HEK293 (cell line): ENCODE measurements at regions not wholly inside any gene's neighbourhood (a gene's known extent, or its start where the extent isn't known, plus 50 kb on each side); places are given as distances from the start of the nearest gene placed in this dataset.

Source experiments
- CTCF ChIA-PET: fragments of 350-600 bp; formaldehyde crosslinking; extraction: SDS; loops from one replicate; lab custom pipeline; 2021; ENCODE audit warnings: antibody characterized with exemption; lab: Yijun Ruan, JAX
- POLR2A ChIA-PET: fragments of 300-600 bp; formaldehyde crosslinking; extraction: SDS; loops from one replicate; lab custom pipeline; 2020; ENCODE audit warnings: antibody characterized with exemption, inconsistent platforms; lab: Yijun Ruan, JAX
- H3K27ac ChIP-seq: fragments of 200-500 bp; sonication (Bioruptor generic); 2 replicates; pipeline ENCODE4 v1.5.1; 2014; ENCODE audit warnings: low read depth, low read length, control low read depth, inconsistent platforms; ENCODE audit errors: extremely low read depth
- H3K36me3 ChIP-seq, 2 experiments: fragments of 200-500 bp in 1 of 2; sonication (Bioruptor generic) in 1 of 2; 1 replicate in 1 of 2; 2 replicates in 1 of 2; pipeline ENCODE4 v1.5.1; 2014 to 2017; ENCODE audit warnings: inconsistent platforms in 2 of 2, low read length in 2 of 2; ENCODE audit not compliant: control insufficient read depth in 2 of 2, insufficient read depth in 1 of 2
- H3K4me1 ChIP-seq: fragments of 200-500 bp; sonication (Bioruptor generic); 2 replicates; pipeline ENCODE4 v1.5.1; 2014; ENCODE audit warnings: mild to moderate bottlenecking, low read length, inconsistent platforms; ENCODE audit not compliant: control insufficient read depth, insufficient read depth
- H3K4me3 ChIP-seq: 2 replicates; pipeline ENCODE4 v1.5.1; 2011; ENCODE audit warnings: low read depth, mild to moderate bottlenecking, control low read depth, low read length, moderate library complexity
- H3K9me3 ChIP-seq: fragments of 200-500 bp; sonication (Bioruptor generic); 2 replicates; pipeline ENCODE4 v1.5.1; 2014; ENCODE audit warnings: low read depth, low read length, inconsistent platforms; ENCODE audit not compliant: control insufficient read depth, insufficient read depth
- BCL11A ChIP-seq: fragments of 450-650 bp; formaldehyde crosslinking; IDR thresholded peaks from 2 replicates; pipeline ENCODE4 v1.5.1; 2016; ENCODE audit warnings: low read depth, missing biosample characterization, missing genetic modification characterization
- BCL6B ChIP-seq: fragments of 450-650 bp; formaldehyde crosslinking; IDR thresholded peaks from 2 replicates; pipeline ENCODE4 v1.5.1; 2017; ENCODE audit warnings: missing biosample characterization, missing genetic modification characterization
- EGR2 ChIP-seq: fragments of 450-650 bp; formaldehyde crosslinking; IDR thresholded peaks from 2 replicates; pipeline ENCODE4 v1.5.1; 2016; ENCODE audit warnings: low read depth, missing biosample characterization, missing genetic modification characterization
- GFI1B ChIP-seq: fragments of 450-650 bp; formaldehyde crosslinking; IDR thresholded peaks from 2 replicates; pipeline ENCODE4 v1.5.1; 2016; ENCODE audit warnings: missing biosample characterization, missing genetic modification characterization
- GLI4 ChIP-seq: fragments of 450-650 bp; formaldehyde crosslinking; IDR thresholded peaks from 2 replicates; pipeline ENCODE4 v1.5.1; 2016; ENCODE audit warnings: missing biosample characterization, missing genetic modification characterization
- YY2 ChIP-seq: fragments of 450-650 bp; formaldehyde crosslinking; IDR thresholded peaks from 2 replicates; pipeline ENCODE4 v1.5.1; 2016; ENCODE audit warnings: missing biosample characterization, missing genetic modification characterization
- ZEB2 ChIP-seq: fragments of 450-650 bp; formaldehyde crosslinking; IDR thresholded peaks from 2 replicates; pipeline ENCODE4 v1.5.1; 2016; ENCODE audit warnings: missing biosample characterization, missing genetic modification characterization
- ZNF121 ChIP-seq: fragments of 450-650 bp; formaldehyde crosslinking; IDR thresholded peaks from 2 replicates; pipeline ENCODE4 v1.5.1; 2016; ENCODE audit warnings: missing biosample characterization, missing genetic modification characterization
- ZNF132 ChIP-seq: fragments of 450-650 bp; formaldehyde crosslinking; IDR thresholded peaks from 2 replicates; pipeline ENCODE4 v1.5.1; 2017; ENCODE audit warnings: missing biosample characterization, missing genetic modification characterization, borderline replicate concordance
- ZNF157 ChIP-seq: fragments of 450-650 bp; formaldehyde crosslinking; IDR thresholded peaks from 2 replicates; pipeline ENCODE4 v1.5.1; 2016; ENCODE audit warnings: missing biosample characterization, missing genetic modification characterization
- ZNF223 ChIP-seq: fragments of 450-650 bp; formaldehyde crosslinking; IDR thresholded peaks from 2 replicates; pipeline ENCODE4 v1.5.1; 2016; ENCODE audit warnings: missing biosample characterization, missing genetic modification characterization
- ZNF239 ChIP-seq: fragments of 450-650 bp; formaldehyde crosslinking; IDR thresholded peaks from 2 replicates; pipeline ENCODE4 v1.5.1; 2016; ENCODE audit warnings: missing biosample characterization, missing genetic modification characterization
- ZNF26 ChIP-seq: fragments of 450-650 bp; formaldehyde crosslinking; IDR thresholded peaks from 2 replicates; pipeline ENCODE4 v1.5.1; 2016; ENCODE audit warnings: missing biosample characterization, missing genetic modification characterization
- ZNF311 ChIP-seq: fragments of 450-650 bp; formaldehyde crosslinking; IDR thresholded peaks from 2 replicates; pipeline ENCODE4 v1.5.1; 2017; ENCODE audit warnings: missing biosample characterization, missing genetic modification characterization, borderline replicate concordance
- ZNF391 ChIP-seq: fragments of 450-650 bp; formaldehyde crosslinking; IDR thresholded peaks from 2 replicates; pipeline ENCODE4 v1.5.1; 2016; ENCODE audit warnings: low read depth, missing biosample characterization, missing genetic modification characterization, borderline replicate concordance
- ZNF394 ChIP-seq: fragments of 450-650 bp; formaldehyde crosslinking; IDR thresholded peaks from 2 replicates; pipeline ENCODE4 v1.5.1; 2016; ENCODE audit warnings: missing biosample characterization, missing genetic modification characterization, mild to moderate bottlenecking, moderate library complexity, borderline replicate concordance
- ZNF398 ChIP-seq: fragments of 450-650 bp; formaldehyde crosslinking; IDR thresholded peaks from 2 replicates; pipeline ENCODE4 v1.5.1; 2017; ENCODE audit warnings: missing biosample characterization, missing genetic modification characterization
- ZNF548 ChIP-seq: fragments of 450-650 bp; formaldehyde crosslinking; IDR thresholded peaks from 2 replicates; pipeline ENCODE4 v1.5.1; 2016; ENCODE audit warnings: missing biosample characterization, missing genetic modification characterization
- ZNF571 ChIP-seq: fragments of 450-650 bp; formaldehyde crosslinking; IDR thresholded peaks from 2 replicates; pipeline ENCODE4 v1.5.0; 2017; ENCODE audit warnings: missing biosample characterization, missing genetic modification characterization
- ZNF645 ChIP-seq: fragments of 450-650 bp; formaldehyde crosslinking; IDR thresholded peaks from 2 replicates; pipeline ENCODE4; 2016; ENCODE audit warnings: missing biosample characterization, missing genetic modification characterization
- ZNF658 ChIP-seq: fragments of 450-650 bp; formaldehyde crosslinking; IDR thresholded peaks from 2 replicates; pipeline ENCODE4; 2016; ENCODE audit warnings: missing biosample characterization, missing genetic modification characterization
- ZNF707 ChIP-seq: fragments of 450-650 bp; formaldehyde crosslinking; IDR thresholded peaks from 2 replicates; pipeline ENCODE4 v1.5.1; 2016; ENCODE audit warnings: missing biosample characterization, missing genetic modification characterization

GRCh38 chr4:72777436-72777835, 208.4 kb upstream of the ADAMTS3 start:
- Histone ChIP-seq H3K4me3 (no peak overlapping the region), H3K4me1 (no peaks in the 10 kb centered on the region), H3K27ac (no peak overlapping the region), H3K9me3 (no peaks in the 10 kb centered on the region), H3K36me3 (no peaks in the 10 kb centered on the region)
- TF ChIP-seq ZNF645 (tag by site-specific recombination) (no peak), ZNF658 (tag by site-specific recombination) (no peak), BCL11A (tag by site-specific recombination) (no peak)
- POLR2A ChIA-PET: no interaction called here
- CTCF ChIA-PET: no interaction called here

- Histone ChIP-seq H3K36me3 (no peaks in the 10 kb centered on the region), H3K4me1 (no peaks in the 10 kb centered on the region), H3K9me3 (no peaks in the 10 kb centered on the region), H3K4me3 (no peak overlapping the region), H3K27ac (no peak overlapping the region)
- POLR2A ChIA-PET: no interaction called here
- CTCF ChIA-PET: no interaction called here
- TF ChIP-seq ZNF157 (tag by site-specific recombination): no peak
- TF ChIP-seq ZNF311: no peak
- no peak for TF ChIP-seq ZEB2 (tag by site-specific recombination)
- no peak for TF ChIP-seq ZNF394
- TF ChIP-seq ZNF571 (tag by site-specific recombination): no peak
- no peak for TF ChIP-seq YY2
- no peak for TF ChIP-seq ZNF391 (tag by site-specific recombination)
Observed at GRCh38 chr4:72770708-72771107, 201.7 kb upstream of the ADAMTS3 start.

GRCh38 chr4:72768364-72768763, 199.3 kb upstream of the ADAMTS3 start:
- POLR2A ChIA-PET: no interaction called here
- no peak overlapping the region for H3K27ac ChIP-seq
- TF ChIP-seq ZNF121 (tag by site-specific recombination) (no peak), ZNF398 (tag by site-specific recombination) (no peak), ZNF394 (no peak), ZNF223 (tag by site-specific recombination) (no peak), ZNF707 (tag by site-specific recombination) (no peak), GLI4 (no peak), ZNF239 (tag by site-specific recombination) (no peak), ZNF26 (tag by site-specific recombination) (no peak), BCL6B (no peak), ZNF132 (tag by site-specific recombination) (no peak), ZNF548 (no peak), EGR2 (tag by site-specific recombination) (no peak), GFI1B (tag by site-specific recombination) (no peak)

More at GRCh38 chr4:72768364-72768763, 199.3 kb upstream of the ADAMTS3 start:
- Histone ChIP-seq H3K4me3 (no peak overlapping the region), H3K36me3 (no peaks in the 10 kb centered on the region), H3K4me1 (no peaks in the 10 kb centered on the region), H3K9me3 (no peaks in the 10 kb centered on the region)
- CTCF ChIA-PET: interaction anchor here (0.6 to 0.7 kb wide), 2 partner anchors 52 to 451 kb away, joined by 3 to 4 read pairs; no protein-coding TSS in a partner anchor
